ENCODE measurements at regions not wholly inside any gene's neighbourhood (a gene's known extent, or its start where the extent isn't known, plus 50 kb on each side); places are given as distances from the start of the nearest gene placed in this dataset.

- no peak for TF ChIP-seq CTCF (IDR thresholded peaks at IDR 0.05; ENCODE audit: extremely low read depth, missing control alignments)
- no peak for DNase-seq (ENCODE audit: low spot score)
Measured at GRCh38 chr9:86555661-86556060, 201.5 kb upstream of the TUT7 start.

GRCh38 chr9:86550401-86550800 lies 196.2 kb upstream of the TUT7 start:
- DNase-seq (ENCODE audit: low spot score): no peak
- no peak for TF ChIP-seq CTCF (IDR thresholded peaks at IDR 0.05; ENCODE audit: extremely low read depth, missing control alignments)

GRCh38 chr9:86549920-86550319 lies 195.7 kb upstream of the TUT7 start:
- no peak for TF ChIP-seq CTCF (IDR thresholded peaks at IDR 0.05; ENCODE audit: extremely low read depth, missing control alignments)
- DNase-seq (ENCODE audit: low spot score): no peak

GRCh38 chr9:86549401-86549811 lies 195.2 kb upstream of the TUT7 start:
- TF ChIP-seq CTCF (IDR thresholded peaks at IDR 0.05; ENCODE audit: extremely low read depth, missing control alignments): no peak
- DNase-seq (ENCODE audit: low spot score): no peak

- no peak for TF ChIP-seq CTCF (IDR thresholded peaks at IDR 0.05; ENCODE audit: extremely low read depth, missing control alignments)
- no peak for DNase-seq (ENCODE audit: low spot score)
Measured at GRCh38 chr9:86548220-86548619, 194.0 kb upstream of the TUT7 start.

GRCh38 chr9:86547571-86547970 lies 193.4 kb upstream of the TUT7 start:
- DNase-seq (ENCODE audit: low spot score): no peak
- TF ChIP-seq CTCF (IDR thresholded peaks at IDR 0.05; ENCODE audit: extremely low read depth, missing control alignments): no peak

- DNase-seq (ENCODE audit: low spot score): no peak
Measured at GRCh38 chr9:86546712-86547111, 192.5 kb upstream of the TUT7 start.

More at GRCh38 chr9:86546712-86547111, 192.5 kb upstream of the TUT7 start:
- no peak for TF ChIP-seq CTCF (IDR thresholded peaks at IDR 0.05; ENCODE audit: extremely low read depth, missing control alignments)

Data from GM20000 (cell line).